AG04449 (cell line): ENCODE measurements at regions not wholly inside any gene's neighbourhood (a gene's known extent, or its start where the extent isn't known, plus 50 kb on each side); places are given as distances from the start of the nearest gene placed in this dataset.

Experiments
- CTCF ChIA-PET: fragments of 350-600 bp; formaldehyde crosslinking; extraction: SDS; loops from one replicate; lab custom pipeline; 2021; ENCODE audit warnings: antibody characterized with exemption; lab: Yijun Ruan, JAX
- POLR2A ChIA-PET: fragments of 400-600, 350-600 bp; formaldehyde crosslinking; extraction: SDS; loops from one replicate; lab custom pipeline; 2020; ENCODE audit warnings: antibody characterized with exemption, inconsistent platforms; lab: Yijun Ruan, JAX
- DNase-seq: peaks from one replicate; pipeline ENCODE4 v3.0.0-alpha.2; 2010; ENCODE audit warnings: low read depth, low spot score
- H3K4me3 ChIP-seq: 2 replicates; pipeline ENCODE4 v1.5.1; 2011; ENCODE audit warnings: low read depth, mild to moderate bottlenecking, control low read depth, low read length
- CTCF ChIP-seq: IDR thresholded peaks from one replicate; pipeline ENCODE4 v1.5.1; 2011; ENCODE audit warnings: mild to moderate bottlenecking, moderate library complexity, low read length, control low read depth, inconsistent platforms; ENCODE audit not compliant: insufficient read depth; ENCODE audit errors: missing control alignments

DNA sequence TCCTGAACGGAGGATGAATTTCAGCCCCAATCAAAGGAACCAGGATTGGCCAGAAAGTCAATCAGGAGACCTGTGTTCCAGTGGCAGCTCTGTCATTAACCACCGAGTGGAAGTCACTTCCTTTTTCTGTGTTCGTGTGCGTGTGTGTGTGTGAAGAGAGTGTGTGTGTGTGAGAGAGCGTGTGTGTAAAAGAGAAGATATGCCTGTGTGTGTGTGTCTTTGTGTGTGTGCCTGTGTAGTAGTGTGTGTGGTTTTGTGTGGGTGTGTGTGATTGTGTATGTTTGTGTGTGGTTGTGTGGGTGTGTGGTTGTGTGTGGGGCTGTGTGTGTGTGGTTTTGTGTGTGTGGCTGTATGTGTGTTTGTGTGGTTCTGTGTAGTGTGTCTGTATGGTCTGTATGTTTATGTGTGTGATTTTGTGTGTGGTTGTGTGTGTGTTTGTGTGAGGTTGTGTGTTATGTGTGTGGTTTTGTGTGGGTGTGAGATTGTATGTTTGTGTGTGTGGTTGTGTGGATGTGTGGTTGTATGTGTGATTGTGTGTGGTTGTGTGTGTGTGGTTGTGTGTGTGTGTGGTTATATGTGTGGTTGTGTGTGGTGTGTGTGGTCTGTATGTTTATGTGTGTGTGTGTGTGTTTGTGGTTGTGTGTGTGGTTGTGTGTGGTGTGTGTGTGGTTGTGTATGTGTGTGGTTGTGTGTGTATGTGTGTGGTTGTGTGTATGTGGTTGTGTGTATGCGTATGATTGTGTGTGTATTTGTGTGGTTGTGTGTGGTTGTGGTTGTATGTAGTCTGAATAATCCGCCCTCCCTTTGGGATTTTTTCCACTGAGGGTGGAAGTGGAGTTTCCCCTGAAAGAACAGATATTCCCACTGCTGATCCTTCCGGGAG lies 314.4 kb downstream of the SHQ1 start:
- H3K4me3 ChIP-seq = no peak overlapping the region
- ChIA-PET POLR2A (interaction anchor here (1.0 kb wide), 1 partner anchor 9 kb away, joined by 4 read pairs; no protein-coding TSS in a partner anchor), CTCF (interaction anchor here (0.7 kb wide), 1 partner anchor 285 kb away, joined by 3 read pairs; no protein-coding TSS in a partner anchor)
- no peak for DNase-seq
- no peak for TF ChIP-seq CTCF

- ChIA-PET POLR2A (interaction anchor here (0.6 kb wide), 1 partner anchor 12 kb away, joined by 5 read pairs; no protein-coding TSS in a partner anchor), CTCF (no interaction called here)
- no peak for TF ChIP-seq CTCF
- no peak overlapping the region for H3K4me3 ChIP-seq
- no peak for DNase-seq
Measured at GRCh38 chr3:72530426-72530825, 317.8 kb downstream of the SHQ1 start.

DNA sequence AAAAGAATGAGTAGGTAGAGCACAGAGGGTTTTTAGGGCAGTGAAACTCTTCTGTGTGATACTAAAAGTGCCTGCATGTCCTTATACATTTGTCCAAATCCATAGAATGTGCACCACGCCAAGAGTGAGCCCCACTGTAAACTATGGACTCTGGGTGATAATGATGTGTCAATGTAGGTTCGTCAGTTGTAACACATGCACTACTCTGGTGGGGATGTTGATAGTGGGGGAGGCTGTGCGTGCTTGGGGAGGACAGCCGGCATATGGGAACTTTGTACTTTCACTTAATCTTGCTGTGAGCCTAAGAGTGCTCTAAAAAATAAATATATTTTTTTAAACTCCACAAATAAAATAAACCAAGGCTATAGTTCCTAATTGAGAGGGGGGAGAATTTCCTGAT lies 319.2 kb downstream of the SHQ1 start:
- POLR2A ChIA-PET = no interaction called here
- no peak overlapping the region for H3K4me3 ChIP-seq
- CTCF ChIA-PET = no interaction called here
- TF ChIP-seq CTCF = no peak
- no peak for DNase-seq

- POLR2A ChIA-PET = interaction anchor here (1.3 kb wide), 1 partner anchor 9 kb away, joined by 4 read pairs; no protein-coding TSS in a partner anchor
- no peak overlapping the region for H3K4me3 ChIP-seq
- no peak for TF ChIP-seq CTCF
- CTCF ChIA-PET = no interaction called here
- DNase-seq = no peak
Measured at GRCh38 chr3:72523429-72524151, 324.7 kb downstream of the SHQ1 start.

GRCh38 chr3:72520690-72521308 lies 327.4 kb downstream of the SHQ1 start:
- no peak for TF ChIP-seq CTCF
- CTCF ChIA-PET = interaction anchor here (1.9 kb wide), 1 partner anchor 32 kb away, joined by 4 read pairs; no protein-coding TSS in a partner anchor
- POLR2A ChIA-PET = no interaction called here
- DNase-seq = no peak
- no peak overlapping the region for H3K4me3 ChIP-seq
